Tongue (tissue), 2 donors: ENCODE measurements at regions not wholly inside any gene's neighbourhood (a gene's known extent, or its start where the extent isn't known, plus 50 kb on each side); places are given as distances from the start of the nearest gene placed in this dataset. TPM values are rescaled to one million over a fixed set of nuclear protein-coding genes. Genes with fewer than 3 reads are reported as not detected.

ENCODE experiments used
- DNase-seq: peaks from one replicate; pipeline ENCODE4 v3.0.0-alpha.2; 2015
- small RNA-seq: library from RNA; depleted of rRNA; stranded (forward); fragments of <200 nt; gene quantifications from one replicate; pipeline ENCODE3, GENCODE V24; 2014; ENCODE audit warnings: low replicate concordance

GRCh38 chr11:13222285-13222684, 55.3 kb upstream of the BMAL1 start:
- DNase-seq: no peak

GRCh38 chr11:13223112-13223511, 54.5 kb upstream of the BMAL1 start:
- DNase-seq: no peak

- no peak for DNase-seq
These were observed 53.3 kb upstream of the BMAL1 start for GRCh38 chr11:13224324-13224723.

GRCh38 chr11:13225038-13226001, 52.3 kb upstream of the BMAL1 start:
- no peak for DNase-seq

- no peak for DNase-seq
These were observed 49.8 kb upstream of the BMAL1 start for GRCh38 chr11:13227676-13228255.

Small RNAs in the stretch of these regions (small RNA-seq; reads per million reads assigned to genes)
- gene AC022878.1: not detected
